ENCODE measurements at regions not wholly inside any gene's neighbourhood (a gene's known extent, or its start where the extent isn't known, plus 50 kb on each side); places are given as distances from the start of the nearest gene placed in this dataset.

GRCh38 chr10:123326674-123327073 lies 172.5 kb downstream of the BUB3 start:
- Histone ChIP-seq H3T11ph (ENCODE audit: low read length) (no peak overlapping the region), H3K9me3 (ENCODE audit: control insufficient read depth, low read depth, low read length) (no peaks in the 10 kb centered on the region), H3K79me1 (ENCODE audit: insufficient read depth, low read depth, low read length, poor library complexity, severe bottlenecking) (no peaks in the 10 kb centered on the region), H2AFZ (ENCODE audit: low read length) (no peak overlapping the region), H3K79me2 (ENCODE audit: insufficient read depth, low read length) (no peaks in the 10 kb centered on the region), H3K9ac (ENCODE audit: extremely low read depth, insufficient read length, low read length) (no peak overlapping the region), H4K91ac (ENCODE audit: insufficient read length, low read depth, low read length) (no peak overlapping the region), H2BK20ac (ENCODE audit: low read depth, low read length, poor library complexity, severe bottlenecking) (no peak overlapping the region), H2BK120ac (ENCODE audit: low read depth, low read length, poor library complexity, severe bottlenecking) (no peak overlapping the region), H4K5ac (ENCODE audit: insufficient read length, low read depth, low read length) (no peak overlapping the region), H3K14ac (ENCODE audit: insufficient read depth, low read length) (no peak overlapping the region), H2AK5ac (ENCODE audit: insufficient read length, low read length) (no peak overlapping the region), H3K27me3 (ENCODE audit: insufficient read depth, low read length) (no peaks in the 10 kb centered on the region), H3K23me2 (ENCODE audit: insufficient read length, low read depth, low read length, poor library complexity, severe bottlenecking) (no peaks in the 10 kb centered on the region), H3K18ac (ENCODE audit: insufficient read length, low read depth, low read length) (no peak overlapping the region), H3K23ac (ENCODE audit: insufficient read length, low read depth, low read length) (no peak overlapping the region), H2BK5ac (ENCODE audit: insufficient read length, low read length) (no peak overlapping the region), H2BK15ac (ENCODE audit: low read depth, low read length) (no peak overlapping the region), H3K4ac (ENCODE audit: low read depth, low read length) (no peak overlapping the region), H3K4me1 (ENCODE audit: insufficient read depth, low read length) (no peaks in the 10 kb centered on the region), H4K20me1 (ENCODE audit: control insufficient read depth, insufficient read depth, insufficient read length) (no peaks in the 10 kb centered on the region), H3K56ac (ENCODE audit: insufficient read length, low read depth, low read length) (no peak overlapping the region), H3K4me2 (ENCODE audit: insufficient read depth, insufficient read length, low read length) (no peak overlapping the region), H3K27ac (ENCODE audit: insufficient read length, low read depth, low read length) (no peak overlapping the region), H4K8ac (replicated peaks; ENCODE audit: insufficient read length, low read depth, low read length) (no peak overlapping the region), H2BK12ac (ENCODE audit: insufficient read length, low read depth, low read length) (no peak overlapping the region)
- no CpG with 5 or more reads among the region's 1 CpG for WGBS (ENCODE audit: extremely low coverage, insufficient read length, low lambda C conversion rate)
- peaks cover 0 to 5% of the 10 kb centered on the region in 2 experiments; a peak in 4 of 5 replicates for H3K9me3 Mint-ChIP-seq
- H3K27ac Mint-ChIP-seq: no peak overlapping the region
- TF ChIP-seq CTCF (conservative IDR thresholded peaks at IDR 0.05): no peak
- no peaks in the 10 kb centered on the region; the same call in none of the 2 replicates for H3K27me3 Mint-ChIP-seq (ENCODE audit: low read depth)
- H3K36me3 Mint-ChIP-seq (ENCODE audit: insufficient read depth in 1 of 3, low read depth in 3 of 3): peaks cover 4 to 5% (median 4%) of the 10 kb centered on the region in 3 experiments; a peak in 5 of 7 replicates
- no peak for DNase-seq
- H3K4me1 Mint-ChIP-seq: peaks cover 4 to 5% of the 10 kb centered on the region in 2 experiments; a peak in 2 of 4 replicates
- no peak overlapping the region for H3K4me3 Mint-ChIP-seq

Measured in H9 (cell line).